ENCODE measurements at regions not wholly inside any gene's neighbourhood (a gene's known extent, or its start where the extent isn't known, plus 50 kb on each side); places are given as distances from the start of the nearest gene placed in this dataset.

DNA sequence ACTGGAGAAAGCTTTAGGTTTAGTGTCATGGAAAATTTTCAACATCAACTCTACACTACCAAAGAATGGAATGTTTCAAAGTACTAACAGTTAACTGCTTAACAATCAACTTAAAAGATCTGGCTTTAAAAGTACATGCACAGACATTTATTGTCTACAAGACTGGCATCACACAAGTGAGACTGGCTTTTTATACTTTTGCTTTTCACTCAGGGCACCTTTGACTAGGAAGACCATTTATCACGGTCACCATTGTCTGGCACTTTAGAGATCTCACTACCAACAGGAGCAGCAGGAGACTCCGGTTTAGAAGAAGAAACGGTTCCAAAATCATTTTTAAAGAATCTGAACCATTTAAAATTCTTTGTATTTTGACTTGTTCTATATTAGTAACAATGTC lies 812.3 kb downstream of the ADGRL2 start:
- Histone ChIP-seq H3K4me1 (ENCODE audit: insufficient read depth, low read length, severe bottlenecking) (no peaks in the 10 kb centered on the region), H3K36me3 (ENCODE audit: insufficient read depth, low read length) (no peaks in the 10 kb centered on the region), H3K27me3 (ENCODE audit: insufficient read depth, low read length) (no peaks in the 10 kb centered on the region), H3K4me3 (ENCODE audit: low read depth, low read length, poor library complexity, severe bottlenecking) (no peak overlapping the region), H3K4me2 (ENCODE audit: low read length) (no peak overlapping the region), H3F3A (ENCODE audit: insufficient read depth, low read length) (no peaks in the 10 kb centered on the region), H3K9me2 (ENCODE audit: low read depth, low read length) (no peaks in the 10 kb centered on the region), H3K79me2 (ENCODE audit: insufficient read depth, low read length) (no peaks in the 10 kb centered on the region), H3K27ac (ENCODE audit: low read depth, low read length, poor library complexity, severe bottlenecking) (no peak overlapping the region), H2AFZ (ENCODE audit: low read length) (no peak overlapping the region), H4K20me1 (ENCODE audit: insufficient read depth, low read length) (no peaks in the 10 kb centered on the region), H3K9ac (ENCODE audit: low read length) (no peak overlapping the region), H3K9me3 (ENCODE audit: low read length) (no peaks in the 10 kb centered on the region)
- TF ChIP-seq, protein P1, sequence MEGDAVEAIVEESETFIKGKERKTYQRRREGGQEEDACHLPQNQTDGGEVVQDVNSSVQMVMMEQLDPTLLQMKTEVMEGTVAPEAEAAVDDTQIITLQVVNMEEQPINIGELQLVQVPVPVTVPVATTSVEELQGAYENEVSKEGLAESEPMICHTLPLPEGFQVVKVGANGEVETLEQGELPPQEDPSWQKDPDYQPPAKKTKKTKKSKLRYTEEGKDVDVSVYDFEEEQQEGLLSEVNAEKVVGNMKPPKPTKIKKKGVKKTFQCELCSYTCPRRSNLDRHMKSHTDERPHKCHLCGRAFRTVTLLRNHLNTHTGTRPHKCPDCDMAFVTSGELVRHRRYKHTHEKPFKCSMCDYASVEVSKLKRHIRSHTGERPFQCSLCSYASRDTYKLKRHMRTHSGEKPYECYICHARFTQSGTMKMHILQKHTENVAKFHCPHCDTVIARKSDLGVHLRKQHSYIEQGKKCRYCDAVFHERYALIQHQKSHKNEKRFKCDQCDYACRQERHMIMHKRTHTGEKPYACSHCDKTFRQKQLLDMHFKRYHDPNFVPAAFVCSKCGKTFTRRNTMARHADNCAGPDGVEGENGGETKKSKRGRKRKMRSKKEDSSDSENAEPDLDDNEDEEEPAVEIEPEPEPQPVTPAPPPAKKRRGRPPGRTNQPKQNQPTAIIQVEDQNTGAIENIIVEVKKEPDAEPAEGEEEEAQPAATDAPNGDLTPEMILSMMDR (IDR thresholded peaks at IDR 0.05; ENCODE audit: low read length): no peak
- TF ChIP-seq EZH2 (IDR thresholded peaks at IDR 0.05; ENCODE audit: borderline replicate concordance, low read length): no peak

DNA sequence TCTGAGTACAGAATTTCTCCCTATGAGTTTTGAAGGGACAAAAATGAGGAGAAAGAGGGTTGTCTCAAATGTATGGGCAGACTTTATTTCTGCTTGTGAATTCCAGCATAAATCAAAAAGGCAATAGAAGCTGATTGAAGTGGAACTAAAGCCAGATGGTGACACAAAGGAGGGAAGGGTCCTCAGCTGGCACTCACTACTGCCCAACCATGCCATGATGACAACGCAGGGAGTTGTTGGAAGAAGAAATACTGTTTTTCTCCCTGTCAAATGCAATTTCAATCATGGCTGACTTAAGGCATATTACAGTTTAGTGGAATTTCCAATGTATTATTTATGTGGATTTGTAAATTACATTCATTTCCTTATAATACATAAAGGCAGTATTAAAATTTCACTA lies 805.8 kb downstream of the ADGRL2 start:
- H3K9me3 ChIP-seq (ENCODE audit: low read length): no peaks in the 10 kb centered on the region
- no peak overlapping the region for H3K4me2 ChIP-seq (ENCODE audit: low read length)
- no peak overlapping the region for H3K4me3 ChIP-seq (ENCODE audit: low read depth, low read length, poor library complexity, severe bottlenecking)
- no peaks in the 10 kb centered on the region for H3F3A ChIP-seq (ENCODE audit: insufficient read depth, low read length)
- TF ChIP-seq EZH2 (IDR thresholded peaks at IDR 0.05; ENCODE audit: borderline replicate concordance, low read length): no peak
- TF ChIP-seq, protein P1 (IDR thresholded peaks at IDR 0.05; ENCODE audit: low read length): no peak
- H3K27me3 ChIP-seq (ENCODE audit: insufficient read depth, low read length): no peaks in the 10 kb centered on the region
- H3K36me3 ChIP-seq (ENCODE audit: insufficient read depth, low read length): no peaks in the 10 kb centered on the region
- no peaks in the 10 kb centered on the region for H3K9me2 ChIP-seq (ENCODE audit: low read depth, low read length)
- no peak overlapping the region for H2AFZ ChIP-seq (ENCODE audit: low read length)
- H3K27ac ChIP-seq (ENCODE audit: low read depth, low read length, poor library complexity, severe bottlenecking): no peak overlapping the region
- H3K9ac ChIP-seq (ENCODE audit: low read length): no peak overlapping the region
- no peaks in the 10 kb centered on the region for H3K4me1 ChIP-seq (ENCODE audit: insufficient read depth, low read length, severe bottlenecking)
- no peaks in the 10 kb centered on the region for H4K20me1 ChIP-seq (ENCODE audit: insufficient read depth, low read length)
- H3K79me2 ChIP-seq (ENCODE audit: insufficient read depth, low read length): no peaks in the 10 kb centered on the region

DNA sequence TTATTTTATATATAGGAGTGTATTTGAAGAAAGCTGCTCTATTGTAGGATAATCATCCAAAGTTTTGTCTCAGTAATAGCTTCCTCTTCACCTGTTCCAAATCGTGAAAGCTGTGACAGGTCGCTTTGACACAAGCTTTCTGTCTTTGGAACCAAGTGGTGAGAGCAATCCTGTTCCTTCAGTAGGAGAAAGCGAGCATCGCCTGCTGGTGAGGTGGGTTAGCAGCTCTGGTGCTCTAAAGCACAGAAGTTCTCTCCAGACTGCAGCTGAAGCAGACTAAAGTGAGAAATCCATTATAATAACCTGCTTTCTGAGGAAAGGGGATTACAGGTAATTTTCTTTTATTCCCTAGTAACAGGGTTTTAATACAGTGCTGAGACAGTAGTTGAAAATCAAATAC lies 803.8 kb downstream of the ADGRL2 start:
- Histone ChIP-seq H3K36me3 (ENCODE audit: insufficient read depth, low read length) (no peaks in the 10 kb centered on the region), H3K27me3 (ENCODE audit: insufficient read depth, low read length) (no peaks in the 10 kb centered on the region), H3K4me3 (ENCODE audit: low read depth, low read length, poor library complexity, severe bottlenecking) (no peak overlapping the region), H3F3A (ENCODE audit: insufficient read depth, low read length) (no peaks in the 10 kb centered on the region), H3K79me2 (ENCODE audit: insufficient read depth, low read length) (no peaks in the 10 kb centered on the region), H3K4me2 (ENCODE audit: low read length) (no peak overlapping the region), H4K20me1 (ENCODE audit: insufficient read depth, low read length) (no peaks in the 10 kb centered on the region), H3K9me3 (ENCODE audit: low read length) (no peaks in the 10 kb centered on the region), H3K27ac (ENCODE audit: low read depth, low read length, poor library complexity, severe bottlenecking) (no peak overlapping the region), H3K9ac (ENCODE audit: low read length) (no peak overlapping the region), H3K9me2 (ENCODE audit: low read depth, low read length) (no peaks in the 10 kb centered on the region), H3K4me1 (ENCODE audit: insufficient read depth, low read length, severe bottlenecking) (no peaks in the 10 kb centered on the region), H2AFZ (ENCODE audit: low read length) (no peak overlapping the region)
- no peak for TF ChIP-seq EZH2 (IDR thresholded peaks at IDR 0.05; ENCODE audit: borderline replicate concordance, low read length)
- TF ChIP-seq, protein P1 (IDR thresholded peaks at IDR 0.05; ENCODE audit: low read length): peak; percentile 27; the same call in 1 of the 2 replicates
